ENCODE measurements at regions not wholly inside any gene's neighbourhood (a gene's known extent, or its start where the extent isn't known, plus 50 kb on each side); places are given as distances from the start of the nearest gene placed in this dataset.

GRCh38 chr21:15162921-15163320, 98.1 kb upstream of the NRIP1 start:
- H3K27ac Mint-ChIP-seq (ENCODE audit: low read depth): no peak overlapping the region
- no peaks in the 10 kb centered on the region for H3K4me1 Mint-ChIP-seq
- H3K9me3 Mint-ChIP-seq: no peaks in the 10 kb centered on the region
- no peak overlapping the region for H3K4me3 Mint-ChIP-seq
- peaks cover 52% of the 10 kb centered on the region for H3K27me3 Mint-ChIP-seq
- DNase-seq (ENCODE audit: low spot score in 2 of 2) (no peak), ATAC-seq (replicated peaks; ENCODE audit: extremely low read depth, poor library complexity, severe bottlenecking) (no peak)
- H3K36me3 Mint-ChIP-seq (ENCODE audit: insufficient read depth): no peaks in the 10 kb centered on the region

- no peaks in the 10 kb centered on the region for H3K4me1 Mint-ChIP-seq
- H3K4me3 Mint-ChIP-seq: no peak overlapping the region
- no peaks in the 10 kb centered on the region for H3K36me3 Mint-ChIP-seq (ENCODE audit: insufficient read depth)
- peaks cover 60% of the 10 kb centered on the region for H3K27me3 Mint-ChIP-seq
- no peak for DNase-seq (ENCODE audit: low spot score in 2 of 2)
- no peak for ATAC-seq (replicated peaks; ENCODE audit: extremely low read depth, poor library complexity, severe bottlenecking)
- no peaks in the 10 kb centered on the region for H3K9me3 Mint-ChIP-seq
- no peak overlapping the region for H3K27ac Mint-ChIP-seq (ENCODE audit: low read depth)
Observed at GRCh38 chr21:15164273-15164672, 99.5 kb upstream of the NRIP1 start.

GRCh38 chr21:15164678-15165303, 100.0 kb upstream of the NRIP1 start:
- Mint-ChIP-seq H3K4me3 (no peak overlapping the region), H3K4me1 (no peaks in the 10 kb centered on the region), H3K9me3 (no peaks in the 10 kb centered on the region), H3K27ac (ENCODE audit: low read depth) (no peak overlapping the region), H3K27me3 (peaks cover 60% of the 10 kb centered on the region), H3K36me3 (ENCODE audit: insufficient read depth) (no peaks in the 10 kb centered on the region)
- ATAC-seq (replicated peaks; ENCODE audit: extremely low read depth, poor library complexity, severe bottlenecking): no peak
- no peak for DNase-seq (ENCODE audit: low spot score in 2 of 2)

- Mint-ChIP-seq H3K27me3 (peaks cover 32% of the 10 kb centered on the region), H3K27ac (ENCODE audit: low read depth) (no peak overlapping the region), H3K36me3 (ENCODE audit: insufficient read depth) (no peaks in the 10 kb centered on the region), H3K4me1 (no peaks in the 10 kb centered on the region), H3K9me3 (no peaks in the 10 kb centered on the region), H3K4me3 (no peak overlapping the region)
- no peak for DNase-seq (ENCODE audit: low spot score in 2 of 2)
- ATAC-seq (replicated peaks; ENCODE audit: extremely low read depth, poor library complexity, severe bottlenecking): no peak
Observed at GRCh38 chr21:15170614-15171013, 105.8 kb upstream of the NRIP1 start.

GRCh38 chr21:15171546-15171945, 106.7 kb upstream of the NRIP1 start:
- Mint-ChIP-seq H3K4me1 (no peaks in the 10 kb centered on the region), H3K4me3 (no peak overlapping the region), H3K27me3 (peaks cover 29% of the 10 kb centered on the region), H3K9me3 (no peaks in the 10 kb centered on the region), H3K36me3 (ENCODE audit: insufficient read depth) (no peaks in the 10 kb centered on the region), H3K27ac (ENCODE audit: low read depth) (no peak overlapping the region)
- no peak for ATAC-seq (replicated peaks; ENCODE audit: extremely low read depth, poor library complexity, severe bottlenecking)
- DNase-seq (ENCODE audit: low spot score in 2 of 2): no peak

- H3K27me3 Mint-ChIP-seq: peaks cover 19% of the 10 kb centered on the region
- DNase-seq (ENCODE audit: low spot score in 2 of 2): no peak
Observed at GRCh38 chr21:15172963-15173362, 108.2 kb upstream of the NRIP1 start.

GRCh38 chr21:15174923-15175322, 110.1 kb upstream of the NRIP1 start:
- DNase-seq (ENCODE audit: low spot score in 2 of 2) (no peak), ATAC-seq (replicated peaks; ENCODE audit: extremely low read depth, poor library complexity, severe bottlenecking) (no peak)
- peaks cover 6% of the 10 kb centered on the region for H3K27me3 Mint-ChIP-seq
- no peaks in the 10 kb centered on the region for H3K4me1 Mint-ChIP-seq
- no peak overlapping the region for H3K4me3 Mint-ChIP-seq
- no peaks in the 10 kb centered on the region for H3K36me3 Mint-ChIP-seq (ENCODE audit: insufficient read depth)
- H3K9me3 Mint-ChIP-seq: no peaks in the 10 kb centered on the region
- H3K27ac Mint-ChIP-seq (ENCODE audit: low read depth): no peak overlapping the region

More at GRCh38 chr21:15172963-15173362, 108.2 kb upstream of the NRIP1 start:
- H3K9me3 Mint-ChIP-seq: no peaks in the 10 kb centered on the region
- no peaks in the 10 kb centered on the region for H3K4me1 Mint-ChIP-seq
- H3K36me3 Mint-ChIP-seq (ENCODE audit: insufficient read depth): no peaks in the 10 kb centered on the region
- no peak overlapping the region for H3K4me3 Mint-ChIP-seq
- ATAC-seq (replicated peaks; ENCODE audit: extremely low read depth, poor library complexity, severe bottlenecking): no peak
- no peak overlapping the region for H3K27ac Mint-ChIP-seq (ENCODE audit: low read depth)

GRCh38 chr21:15182731-15183130, 117.9 kb upstream of the NRIP1 start:
- no peak overlapping the region for H3K4me3 Mint-ChIP-seq
- no peaks in the 10 kb centered on the region for H3K9me3 Mint-ChIP-seq
- H3K4me1 Mint-ChIP-seq: no peaks in the 10 kb centered on the region
- no peaks in the 10 kb centered on the region for H3K36me3 Mint-ChIP-seq (ENCODE audit: insufficient read depth)
- no peak for ATAC-seq (replicated peaks; ENCODE audit: extremely low read depth, poor library complexity, severe bottlenecking)
- DNase-seq (ENCODE audit: low spot score in 2 of 2): no peak
- H3K27ac Mint-ChIP-seq (ENCODE audit: low read depth): no peak overlapping the region
- peaks cover 18% of the 10 kb centered on the region for H3K27me3 Mint-ChIP-seq

GRCh38 chr21:15183813-15184257, 119.0 kb upstream of the NRIP1 start:
- Mint-ChIP-seq H3K36me3 (ENCODE audit: insufficient read depth) (no peaks in the 10 kb centered on the region), H3K4me3 (no peak overlapping the region), H3K27ac (ENCODE audit: low read depth) (no peak overlapping the region), H3K4me1 (no peaks in the 10 kb centered on the region), H3K27me3 (peaks cover 20% of the 10 kb centered on the region), H3K9me3 (no peaks in the 10 kb centered on the region)
- ATAC-seq (replicated peaks; ENCODE audit: extremely low read depth, poor library complexity, severe bottlenecking): no peak
- DNase-seq (ENCODE audit: low spot score in 2 of 2): no peak

GRCh38 chr21:15190412-15190811, 125.6 kb upstream of the NRIP1 start:
- Mint-ChIP-seq H3K36me3 (ENCODE audit: insufficient read depth) (no peaks in the 10 kb centered on the region), H3K4me3 (no peak overlapping the region), H3K27ac (ENCODE audit: low read depth) (no peak overlapping the region), H3K27me3 (peaks cover 33% of the 10 kb centered on the region), H3K4me1 (no peaks in the 10 kb centered on the region), H3K9me3 (no peaks in the 10 kb centered on the region)
- DNase-seq (ENCODE audit: low spot score in 2 of 2) (no peak), ATAC-seq (replicated peaks; ENCODE audit: extremely low read depth, poor library complexity, severe bottlenecking) (no peak)

GRCh38 chr21:15190837-15191236, 126.0 kb upstream of the NRIP1 start:
- DNase-seq (ENCODE audit: low spot score in 2 of 2) (no peak), ATAC-seq (replicated peaks; ENCODE audit: extremely low read depth, poor library complexity, severe bottlenecking) (no peak)
- no peaks in the 10 kb centered on the region for H3K4me1 Mint-ChIP-seq
- H3K27me3 Mint-ChIP-seq: peaks cover 32% of the 10 kb centered on the region
- no peak overlapping the region for H3K4me3 Mint-ChIP-seq
- H3K27ac Mint-ChIP-seq (ENCODE audit: low read depth): no peak overlapping the region
- H3K36me3 Mint-ChIP-seq (ENCODE audit: insufficient read depth): no peaks in the 10 kb centered on the region
- no peaks in the 10 kb centered on the region for H3K9me3 Mint-ChIP-seq

- no peaks in the 10 kb centered on the region for H3K4me1 Mint-ChIP-seq
- ATAC-seq (replicated peaks; ENCODE audit: extremely low read depth, poor library complexity, severe bottlenecking) (no peak), DNase-seq (ENCODE audit: low spot score in 2 of 2) (no peak)
- H3K27ac Mint-ChIP-seq (ENCODE audit: low read depth): no peak overlapping the region
- H3K27me3 Mint-ChIP-seq: peaks cover 26% of the 10 kb centered on the region
- no peak overlapping the region for H3K4me3 Mint-ChIP-seq
- H3K9me3 Mint-ChIP-seq: no peaks in the 10 kb centered on the region
- no peaks in the 10 kb centered on the region for H3K36me3 Mint-ChIP-seq (ENCODE audit: insufficient read depth)
Observed at GRCh38 chr21:15191342-15191741, 126.5 kb upstream of the NRIP1 start.

- peaks cover 19% of the 10 kb centered on the region for H3K27me3 Mint-ChIP-seq
- H3K27ac Mint-ChIP-seq (ENCODE audit: low read depth): no peak overlapping the region
- H3K9me3 Mint-ChIP-seq: no peaks in the 10 kb centered on the region
- H3K36me3 Mint-ChIP-seq (ENCODE audit: insufficient read depth): no peaks in the 10 kb centered on the region
- no peak overlapping the region for H3K4me3 Mint-ChIP-seq
- ATAC-seq (replicated peaks; ENCODE audit: extremely low read depth, poor library complexity, severe bottlenecking): no peak
- no peak for DNase-seq (ENCODE audit: low spot score in 2 of 2)
- no peaks in the 10 kb centered on the region for H3K4me1 Mint-ChIP-seq
Observed at GRCh38 chr21:15192243-15192642, 127.4 kb upstream of the NRIP1 start.

Measured in central memory CD8-positive, alpha-beta T cell (primary cell).